ENCODE measurements at regions not wholly inside any gene's neighbourhood (a gene's known extent, or its start where the extent isn't known, plus 50 kb on each side); places are given as distances from the start of the nearest gene placed in this dataset.

DNA sequence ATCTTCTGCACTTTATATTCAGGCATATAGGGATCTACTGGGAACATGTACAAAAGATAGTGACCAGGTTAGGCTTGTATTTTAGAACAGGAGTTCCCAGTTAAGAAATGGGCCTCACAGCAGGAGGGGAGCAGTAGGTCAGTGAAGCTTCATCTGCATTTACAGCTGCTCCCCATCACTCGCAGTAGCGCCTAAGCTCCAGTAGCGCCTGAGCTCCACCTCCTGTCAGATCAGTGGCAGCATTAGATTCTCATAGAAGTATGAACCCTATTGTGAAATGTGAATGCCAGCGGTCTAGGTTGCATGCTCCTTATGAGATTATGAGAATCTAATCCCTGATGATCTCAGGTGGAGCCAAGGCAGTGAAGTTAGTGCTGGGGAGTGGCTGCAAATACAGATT, 224.4 kb upstream of the CYRIA start:
- no peak for DNase-seq (ENCODE audit: low spot score)

DNA sequence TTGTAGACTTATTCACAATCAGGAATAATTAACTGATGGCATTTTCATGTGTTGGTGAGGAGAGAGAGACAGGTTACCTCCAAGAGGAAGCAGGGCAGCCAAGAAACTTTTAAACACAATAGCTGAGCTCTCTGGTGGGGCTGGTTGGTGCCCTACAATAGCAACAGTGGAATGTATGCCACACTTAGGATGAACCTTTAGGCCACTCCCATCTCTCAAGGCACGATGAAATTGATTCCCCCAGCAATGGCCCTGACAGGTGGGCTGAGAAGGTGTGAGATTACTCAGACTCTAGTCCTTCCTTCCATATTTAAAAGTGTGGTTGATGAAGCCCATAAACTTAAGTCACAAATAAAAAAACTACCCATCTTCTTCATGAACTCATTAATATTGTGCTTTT, 219.4 kb upstream of the CYRIA start:
- DNase-seq (ENCODE audit: low spot score), result no peak

DNA sequence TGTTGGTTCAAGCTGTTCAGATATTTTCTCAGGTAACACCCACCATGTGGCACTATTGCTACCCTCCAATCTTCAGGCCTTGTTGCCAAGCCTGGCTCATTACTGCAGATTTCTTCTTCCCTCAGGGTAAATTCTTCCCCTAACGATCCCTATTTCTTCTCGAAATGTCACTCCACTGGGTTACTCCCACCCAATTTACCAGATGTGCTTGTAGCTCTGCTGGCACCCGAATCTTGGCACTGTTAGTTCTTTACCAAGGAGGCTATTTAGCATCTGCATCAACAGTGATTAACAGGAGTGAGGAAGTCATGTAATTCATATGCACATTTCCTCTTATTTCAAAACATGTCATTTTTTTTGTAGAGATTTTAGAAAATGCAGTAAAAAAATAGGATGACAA, 217.1 kb upstream of the CYRIA start:
- DNase-seq (ENCODE audit: low spot score), result no peak

DNA sequence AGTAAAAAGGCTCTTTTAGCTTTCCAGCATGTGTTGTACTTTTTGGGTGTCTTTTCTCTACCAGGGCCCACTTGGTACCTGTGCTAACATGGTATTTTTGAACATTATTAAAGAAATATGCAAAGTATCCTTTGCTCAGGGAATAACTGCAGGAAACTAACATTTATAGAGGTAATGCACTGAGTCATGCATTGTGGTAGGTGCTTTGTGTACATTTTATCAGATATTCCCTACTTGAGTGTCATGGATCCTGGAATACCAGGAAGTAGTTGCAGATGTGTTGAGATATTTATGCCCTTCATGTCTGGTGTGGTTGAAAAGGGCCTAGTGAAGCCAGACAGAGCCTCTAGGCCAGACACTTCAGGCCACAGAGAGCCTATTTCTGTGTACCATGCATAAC, 215.5 kb upstream of the CYRIA start:
- no peak for DNase-seq (ENCODE audit: low spot score)

DNA sequence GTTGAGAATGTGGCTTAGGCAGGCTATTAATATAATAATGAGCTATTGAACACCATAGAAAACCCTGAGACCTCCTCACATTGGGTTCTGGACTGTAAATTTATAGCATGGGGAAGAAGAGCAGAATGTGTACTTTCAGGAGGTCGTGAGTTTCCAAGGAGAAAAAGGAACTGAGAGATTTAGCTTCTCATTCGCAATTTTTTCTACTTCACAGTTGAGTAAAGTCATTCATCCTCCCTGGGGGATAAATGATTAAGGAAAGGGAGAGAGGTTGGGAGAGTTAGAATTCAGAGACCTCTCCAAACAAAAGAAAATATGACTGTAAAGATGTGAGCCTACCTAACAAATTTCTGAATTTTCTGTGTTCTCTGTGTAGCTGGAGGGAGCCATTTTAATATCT, 205.8 kb upstream of the CYRIA start:
- no peak for DNase-seq (ENCODE audit: low spot score)

DNA sequence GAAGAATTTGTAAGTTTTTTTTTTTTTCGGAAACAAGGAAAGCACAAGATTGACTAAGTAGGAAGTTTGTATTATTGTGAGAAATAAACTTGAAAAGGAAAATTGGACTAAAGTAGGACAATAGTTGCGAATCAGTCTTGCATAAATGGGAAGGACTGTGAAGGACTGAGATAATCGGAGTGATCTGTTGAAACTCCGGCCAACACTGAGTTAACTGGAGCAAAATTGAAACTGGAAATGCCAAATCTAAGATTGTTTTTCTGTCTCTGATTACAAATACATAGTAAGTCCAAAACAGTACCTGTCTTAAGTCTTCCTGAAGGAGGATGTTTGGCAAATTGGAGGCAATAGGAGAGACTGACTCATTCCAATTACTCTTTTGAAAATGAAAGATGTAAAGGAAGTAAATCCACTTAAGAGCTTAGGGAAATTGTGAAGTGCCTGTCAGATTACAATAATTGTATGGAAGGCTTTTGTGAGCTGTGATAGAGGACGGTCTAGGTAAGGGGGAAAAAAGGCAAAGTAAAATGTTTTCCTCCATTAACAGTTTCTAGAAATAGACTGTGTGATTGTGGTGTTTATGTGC, 204.9 kb upstream of the CYRIA start:
- DNase-seq (ENCODE audit: low spot score), result no peak

DNA sequence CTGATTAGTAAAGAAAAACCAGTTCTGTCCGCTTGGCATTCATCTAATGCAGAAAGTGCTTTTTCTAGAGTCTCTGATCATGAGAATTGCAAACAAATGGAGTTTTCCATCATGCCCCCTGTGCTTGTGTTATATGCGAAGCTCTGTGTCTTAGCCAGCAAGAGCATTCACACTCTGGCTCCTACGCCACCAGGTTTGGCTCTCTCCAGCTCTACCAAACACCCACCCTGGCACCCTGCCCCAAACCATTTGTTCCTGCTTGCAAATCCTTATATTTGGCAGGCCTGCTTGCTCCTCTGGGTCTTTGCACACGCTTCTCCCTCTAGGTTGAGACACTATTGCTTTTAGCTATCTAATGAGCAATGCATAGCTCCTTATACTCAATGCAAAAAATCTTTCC, 204.1 kb upstream of the CYRIA start:
- DNase-seq (ENCODE audit: low spot score), result no peak

DNA sequence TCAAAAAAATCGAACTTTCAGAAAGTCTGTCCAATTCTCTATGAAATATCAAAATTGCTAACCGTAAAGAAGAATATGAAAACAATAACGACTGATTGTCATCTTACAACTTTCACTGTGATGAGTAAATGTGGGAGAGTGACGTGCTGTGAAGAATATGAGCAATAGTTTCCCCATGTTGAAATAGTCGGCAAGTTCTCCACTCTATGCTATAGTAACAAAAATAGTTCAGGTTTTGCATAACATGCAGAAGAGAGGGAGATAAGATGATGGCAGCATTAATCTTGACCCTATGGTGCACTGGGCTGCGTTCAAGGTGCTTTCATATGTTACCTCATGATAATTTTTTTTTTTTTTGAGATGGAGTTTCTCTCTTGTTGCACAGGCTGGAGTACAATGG, 196.8 kb upstream of the CYRIA start:
- DNase-seq (ENCODE audit: low spot score), result no peak

DNA sequence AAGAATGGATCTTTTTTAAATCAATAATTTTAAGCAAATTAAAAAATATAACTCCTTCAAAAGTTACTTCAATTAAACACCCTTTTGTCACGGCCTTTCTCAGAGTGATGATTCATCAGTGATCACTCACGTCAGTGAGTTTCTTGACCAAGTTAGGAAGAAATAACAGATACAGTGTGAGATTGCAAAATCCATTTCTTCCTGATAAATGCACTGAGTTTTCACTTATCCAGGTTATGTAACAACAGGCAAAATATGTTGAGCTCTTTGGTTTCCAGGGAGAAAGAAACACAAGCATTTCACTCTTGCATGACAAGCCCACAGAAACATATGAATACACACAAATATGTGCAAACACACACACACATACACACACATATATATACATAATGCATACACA, 195.9 kb upstream of the CYRIA start:
- peak; percentile 3 for DNase-seq (ENCODE audit: low spot score)

DNA sequence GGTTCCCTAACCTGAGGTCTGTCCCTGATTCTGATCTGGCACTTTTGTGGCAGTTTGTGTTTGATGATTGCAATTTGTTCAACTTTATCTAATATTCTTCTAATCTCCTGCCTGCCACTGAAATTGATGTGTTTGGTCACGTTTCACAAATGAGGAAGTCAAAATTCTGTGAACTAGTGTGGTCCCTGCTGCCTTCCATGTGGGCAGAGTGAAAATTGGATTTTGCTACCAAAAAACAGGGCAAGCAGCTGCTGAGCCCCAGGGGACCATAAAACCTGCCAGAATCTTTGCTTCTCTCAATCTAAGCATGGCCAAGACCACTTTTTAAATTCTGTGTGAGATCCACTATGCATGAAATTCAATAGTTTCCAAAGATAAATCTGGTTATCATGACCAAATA, 195.5 kb upstream of the CYRIA start:
- no peak for DNase-seq (ENCODE audit: low spot score)

DNA sequence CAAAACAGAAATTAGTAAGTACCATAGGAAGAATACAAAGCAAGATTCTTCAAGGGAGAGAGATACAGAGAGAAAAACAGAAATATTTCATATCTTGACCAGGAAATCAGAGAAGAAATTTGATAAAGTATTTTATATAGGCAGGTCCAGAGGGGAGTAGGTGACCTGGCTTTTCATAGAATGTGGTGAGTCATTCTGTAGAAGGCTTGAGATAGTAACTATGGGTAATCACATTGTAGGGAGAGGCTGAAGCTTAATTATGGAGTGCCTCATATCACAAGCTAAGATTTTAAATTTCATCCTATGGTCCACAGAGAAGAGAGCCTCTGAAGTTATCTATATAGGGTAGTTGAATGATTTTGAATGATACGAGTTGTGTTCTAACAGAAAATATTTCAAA, 195.0 kb upstream of the CYRIA start:
- no peak for DNase-seq (ENCODE audit: low spot score)

DNA sequence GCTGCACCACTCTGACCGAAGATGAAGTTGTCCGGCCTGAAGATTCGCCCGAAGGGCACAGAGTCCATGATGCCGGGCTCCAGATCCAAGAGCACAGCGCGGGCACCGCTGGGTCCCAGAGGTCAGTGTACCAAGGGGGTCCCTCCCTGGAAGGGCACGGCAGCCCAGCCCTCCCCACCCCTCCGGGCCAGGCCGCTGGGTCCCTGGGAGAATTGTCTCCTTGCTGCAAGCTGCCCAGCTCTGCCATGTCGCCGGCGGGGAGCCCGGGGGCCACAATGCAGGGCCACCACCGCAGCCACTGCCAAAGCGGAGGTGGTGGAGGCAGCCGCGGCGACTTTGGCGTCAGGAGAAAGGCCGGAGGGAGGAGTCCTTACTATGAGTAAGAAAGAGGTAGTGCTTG, 189.5 kb upstream of the CYRIA start:
- no peak for DNase-seq (ENCODE audit: low spot score)

DNA sequence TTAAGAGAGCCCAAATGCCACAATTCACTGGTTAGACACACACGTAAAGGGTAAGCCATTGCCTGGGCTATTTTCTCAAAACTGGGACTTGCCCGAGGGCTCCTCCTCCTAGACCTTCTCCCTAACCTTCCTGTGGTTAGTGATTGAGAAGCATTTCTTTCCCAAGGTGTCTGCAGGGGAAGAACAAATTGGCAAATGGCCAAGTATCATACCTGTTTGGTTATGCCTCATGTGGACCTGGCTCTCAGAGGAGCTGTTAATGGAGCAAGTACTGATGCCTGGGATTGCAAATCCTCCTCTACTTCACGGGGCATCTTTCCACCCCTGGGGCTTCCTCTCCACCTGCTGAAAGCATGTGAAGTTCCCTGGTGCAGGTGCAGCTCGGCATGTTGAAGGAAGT, 187.5 kb upstream of the CYRIA start:
- no peak for DNase-seq (ENCODE audit: low spot score)

DNA sequence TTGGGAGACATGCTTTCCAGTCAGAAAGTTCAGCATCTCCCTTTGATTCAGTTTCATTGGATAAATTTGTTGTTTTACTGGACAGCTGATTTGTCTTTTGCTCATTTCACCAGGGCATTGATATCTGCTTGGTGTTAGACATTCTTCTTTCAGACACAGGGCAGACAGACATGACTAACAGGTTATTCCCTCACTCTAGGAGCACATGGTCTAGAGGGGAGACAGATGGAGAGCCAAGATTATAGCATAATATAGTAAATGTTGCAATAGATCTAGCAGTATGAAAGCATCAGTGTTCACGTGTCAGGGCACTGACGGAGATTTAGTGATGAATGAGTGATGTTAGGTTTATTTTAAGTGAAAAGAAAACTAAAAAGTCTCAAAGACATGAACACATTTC, 187.0 kb upstream of the CYRIA start:
- no peak for DNase-seq (ENCODE audit: low spot score)

DNA sequence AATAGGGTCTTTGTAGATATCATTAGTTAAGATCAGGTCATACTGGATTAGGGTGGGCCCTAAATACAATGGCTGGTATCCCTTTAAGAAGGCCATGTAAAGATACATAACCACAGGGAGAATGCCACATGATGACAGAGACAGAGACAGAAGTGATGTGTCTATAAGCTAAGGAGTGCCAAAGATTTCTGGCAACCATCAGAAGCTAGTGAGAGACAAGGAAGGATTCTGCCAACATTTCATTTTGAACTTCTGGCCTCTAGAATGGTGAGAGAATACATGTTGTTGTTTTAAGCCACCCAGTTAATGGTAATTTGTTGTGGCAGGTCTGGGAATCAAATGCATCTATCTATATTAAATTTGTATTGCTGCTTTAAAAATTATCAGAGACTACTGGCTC, 185.5 kb upstream of the CYRIA start:
- DNase-seq (ENCODE audit: low spot score), result no peak

DNA sequence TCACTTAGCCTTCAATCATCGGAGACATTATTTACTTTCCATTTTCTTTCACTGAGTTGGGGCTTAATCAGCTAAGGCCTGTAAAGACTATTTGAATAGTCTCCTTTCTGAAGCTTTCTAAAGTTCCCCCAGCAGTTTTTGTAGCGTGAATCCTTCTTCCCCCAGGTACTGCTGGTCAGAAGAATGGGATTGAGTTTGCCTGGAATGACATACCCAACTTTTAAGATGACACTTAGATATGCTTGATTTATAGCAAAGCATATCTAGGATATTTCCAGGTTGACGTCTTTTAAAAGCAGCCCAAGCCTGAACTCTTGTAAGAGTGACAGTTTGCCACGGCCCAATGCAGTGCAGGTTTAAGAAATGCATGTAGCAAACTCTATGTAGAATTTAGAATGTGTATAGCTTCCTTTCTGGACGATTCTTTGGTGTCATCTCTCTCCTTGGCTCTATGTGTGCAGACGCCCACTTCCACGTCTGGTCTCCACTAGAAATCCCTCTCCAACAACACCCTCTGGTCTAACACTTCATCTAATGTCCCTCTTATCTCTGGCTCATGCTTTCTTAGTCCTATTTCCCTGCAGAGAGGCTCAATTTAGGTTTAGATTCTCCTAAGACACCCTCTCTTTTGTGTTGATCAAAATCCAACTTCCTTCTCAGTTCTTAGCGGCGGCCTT, 175.0 kb upstream of the CYRIA start:
- DNase-seq (ENCODE audit: low spot score), result no peak

DNA sequence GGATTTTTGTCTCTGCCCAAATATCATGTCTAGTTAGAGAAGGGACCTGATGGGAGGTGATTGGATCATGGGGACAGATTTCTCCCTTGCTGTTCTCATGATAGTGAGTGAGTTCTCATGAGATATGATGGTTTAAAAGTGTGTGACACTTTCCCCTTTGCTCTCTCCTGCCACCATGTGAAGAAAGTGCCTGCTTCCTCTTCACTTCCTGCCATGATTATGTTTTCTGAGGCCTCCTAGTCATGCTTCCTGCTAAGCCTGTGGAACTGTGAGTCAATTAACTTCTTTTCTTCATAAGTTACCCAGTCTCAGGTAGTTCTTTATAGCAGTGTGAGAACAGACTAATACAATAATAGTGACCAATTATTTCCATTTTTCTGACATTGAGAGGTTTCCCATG, 167.3 kb upstream of the CYRIA start:
- peak; percentile 3 for DNase-seq (ENCODE audit: low spot score)

DNA sequence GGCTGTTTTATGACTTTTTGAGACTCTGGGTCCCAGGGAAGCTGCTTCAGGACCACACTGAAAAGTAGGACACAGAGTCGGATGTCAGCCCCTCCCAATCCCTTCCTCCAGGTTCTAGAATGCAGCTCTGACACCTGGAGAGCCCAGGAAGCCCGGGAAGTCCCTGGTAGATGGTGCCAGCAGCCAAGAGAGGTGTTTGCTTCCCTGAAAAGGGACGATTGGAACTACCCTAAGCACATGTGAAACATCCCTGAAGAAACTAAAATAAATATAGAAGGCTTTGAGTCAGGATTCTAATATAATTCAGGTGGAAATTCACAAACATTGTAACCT, 163.2 kb upstream of the CYRIA start:
- DNase-seq (ENCODE audit: low spot score), result no peak

DNA sequence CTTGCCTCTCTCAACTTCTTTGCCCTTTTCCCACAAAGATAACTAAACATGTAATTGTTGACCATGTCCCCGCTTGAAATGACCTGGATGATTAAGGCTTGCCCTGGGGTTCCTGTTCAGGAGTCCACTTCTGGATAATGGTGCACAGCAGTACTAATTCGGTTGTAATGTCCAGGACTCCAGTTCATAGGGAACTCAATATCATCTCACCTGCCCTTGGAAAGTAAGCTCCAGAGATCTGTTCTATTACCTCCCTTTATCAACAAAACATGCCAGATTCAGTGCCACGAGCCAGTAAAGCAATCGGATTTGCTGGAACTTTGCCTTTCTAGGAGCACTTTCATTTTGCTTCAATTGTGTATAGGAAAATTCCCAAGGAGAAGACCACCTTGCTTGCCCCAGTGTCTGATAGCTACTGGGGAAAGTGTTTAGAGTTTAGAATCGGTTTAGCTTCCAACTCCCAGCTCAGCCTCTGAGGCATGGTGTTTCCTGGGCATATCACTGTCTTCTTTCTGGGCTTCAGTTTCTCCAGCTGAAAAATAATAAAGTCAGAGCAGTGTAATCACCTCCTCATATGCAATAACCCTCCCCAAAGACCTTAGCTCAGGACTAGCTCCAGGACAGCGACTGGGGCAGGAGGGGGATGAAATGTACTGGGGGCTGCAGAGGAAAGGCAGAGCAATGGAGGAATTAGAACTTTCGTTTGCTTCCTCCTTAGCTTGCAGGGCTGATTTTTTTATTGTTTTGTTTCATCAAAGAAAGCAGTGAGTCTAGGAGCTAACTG, 162.6 kb upstream of the CYRIA start:
- DNase-seq (ENCODE audit: low spot score), result no peak

DNA sequence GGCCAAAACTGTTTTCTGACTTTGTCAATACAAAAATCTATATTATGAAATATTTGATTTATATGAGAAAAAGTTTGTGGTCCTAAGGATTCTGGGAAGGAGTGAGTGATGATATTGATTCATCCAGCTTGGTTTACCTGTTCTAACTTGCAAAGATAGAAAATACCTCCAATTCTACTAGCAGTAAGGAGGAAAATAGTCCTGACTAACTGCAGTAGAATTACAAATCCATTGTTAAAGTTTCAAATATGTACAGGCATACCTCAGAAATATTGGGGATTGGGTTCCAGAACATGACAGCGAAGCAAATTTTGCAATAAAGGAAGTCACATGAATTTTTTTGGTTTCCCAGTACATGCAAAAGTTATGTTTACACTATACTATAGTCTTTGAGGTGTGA, 158.8 kb upstream of the CYRIA start:
- no peak for DNase-seq (ENCODE audit: low spot score)

DNA sequence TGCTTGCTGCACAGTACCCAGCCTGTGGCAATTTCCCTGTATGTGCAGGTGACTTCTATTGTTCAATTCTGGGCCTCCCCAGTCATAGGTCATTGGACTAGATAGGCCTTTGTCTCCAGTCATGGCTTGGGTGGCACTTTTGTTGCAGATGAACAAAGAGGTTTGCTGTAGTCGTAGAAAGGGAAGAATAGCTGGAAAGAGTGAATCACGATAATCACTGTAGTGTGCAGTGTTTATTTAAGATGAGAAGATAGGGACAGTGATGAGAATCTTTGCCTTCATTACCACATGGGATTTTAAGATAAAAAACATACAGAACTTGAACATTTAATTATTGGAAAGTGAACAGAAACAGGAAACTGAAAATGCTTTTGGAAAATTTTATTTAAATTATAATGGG, 156.1 kb upstream of the CYRIA start:
- DNase-seq (ENCODE audit: low spot score), result no peak

DNA sequence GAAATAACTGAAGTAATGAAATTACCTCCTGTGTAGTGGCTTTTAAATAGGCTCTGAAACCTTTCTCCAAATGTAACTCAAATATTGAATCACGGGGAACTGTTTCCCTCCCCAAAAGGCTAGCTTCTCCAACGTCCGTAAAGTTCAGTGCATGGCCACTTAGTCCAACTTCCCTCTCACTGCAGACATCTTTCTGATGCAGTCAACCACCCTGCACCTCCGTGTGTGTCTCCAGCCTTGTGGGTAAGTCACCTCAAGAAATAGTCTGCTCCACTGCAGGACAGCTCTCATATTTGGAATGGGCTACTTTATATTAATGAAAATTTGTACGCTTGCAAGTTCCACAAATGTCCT, 152.5 kb upstream of the CYRIA start:
- DNase-seq (ENCODE audit: low spot score), result no peak

DNA sequence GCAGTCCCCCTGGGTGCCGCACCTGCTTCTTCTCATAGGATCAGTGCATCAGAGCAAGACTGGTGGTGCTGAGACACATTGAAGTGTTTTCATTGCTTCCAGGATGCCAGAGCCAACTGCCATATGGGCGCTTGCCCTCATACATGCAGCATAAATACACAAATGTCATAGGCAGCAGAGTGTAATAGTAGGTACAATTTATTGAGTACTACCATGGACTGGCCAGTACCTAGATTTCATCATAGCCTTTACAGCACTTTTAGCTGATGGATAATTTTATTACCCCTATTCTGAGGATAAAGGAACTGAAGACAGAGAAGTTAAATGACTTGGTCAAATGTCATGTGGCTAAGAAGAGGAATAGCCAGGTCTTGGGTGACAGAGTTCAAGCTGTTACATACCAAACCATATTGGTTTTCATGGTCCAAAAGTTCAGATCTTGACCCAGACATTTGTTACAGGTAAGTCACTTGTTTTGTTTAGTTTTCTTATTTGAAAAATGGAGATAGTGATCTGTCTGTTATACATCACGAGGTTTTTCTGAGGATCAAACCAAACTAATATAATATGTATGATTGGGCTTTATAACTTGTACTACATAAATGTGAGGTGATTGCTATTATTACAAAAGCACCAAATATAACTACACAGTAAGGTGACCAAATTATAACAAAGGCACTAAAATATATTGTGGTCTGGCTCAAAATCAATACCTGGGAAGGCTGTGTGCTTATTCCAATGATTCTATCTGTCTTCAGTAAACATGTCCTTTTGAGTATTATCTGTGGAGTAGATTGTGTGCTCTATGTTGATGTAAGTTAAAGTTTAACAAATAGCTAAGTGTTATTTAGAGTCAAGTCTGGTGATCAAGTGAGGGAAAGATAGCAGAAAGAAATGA, 151.9 kb upstream of the CYRIA start:
- no peak for DNase-seq (ENCODE audit: low spot score)
